GM18861 (cell line): ENCODE measurements at regions not wholly inside any gene's neighbourhood (a gene's known extent, or its start where the extent isn't known, plus 50 kb on each side); places are given as distances from the start of the nearest gene placed in this dataset.
A peak's percentile ranks its signal among the peaks of the same experiment; 100 is the strongest.

ENCODE experiments used
- ATAC-seq: cut with Tn5 transposase; IDR thresholded peaks from one replicate; pipeline ENCODE4 v1.9.1; 2021; ENCODE audit not compliant: unreplicated experiment

- ATAC-seq: no peak
Observed at GRCh38 chr1:34328281-34328799, 151.6 kb downstream of the C1orf94 start.

- no peak for ATAC-seq
Observed at GRCh38 chr1:34330061-34330460, 153.4 kb downstream of the C1orf94 start.

GRCh38 chr1:34331020-34331926 lies 154.6 kb downstream of the C1orf94 start:
- no peak for ATAC-seq

- no peak for ATAC-seq
Observed at GRCh38 chr1:34332996-34333395, 156.3 kb downstream of the C1orf94 start.

GRCh38 chr1:34338871-34339270 lies 162.2 kb downstream of the C1orf94 start:
- ATAC-seq: no peak

GRCh38 chr1:34341896-34342295 lies 165.2 kb downstream of the C1orf94 start:
- ATAC-seq: no peak

- no peak for ATAC-seq
Observed at GRCh38 chr1:34342334-34342733, 165.6 kb downstream of the C1orf94 start.

- ATAC-seq: no peak
Observed at GRCh38 chr1:34346128-34346527, 169.4 kb downstream of the C1orf94 start.

- ATAC-seq: no peak
Observed at GRCh38 chr1:34353409-34353808, 176.7 kb downstream of the C1orf94 start.

GRCh38 chr1:34354367-34354766 lies 177.7 kb downstream of the C1orf94 start:
- no peak for ATAC-seq

- no peak for ATAC-seq
Observed at GRCh38 chr1:34356853-34357252, 180.1 kb downstream of the C1orf94 start.

GRCh38 chr1:34358636-34359035 lies 181.9 kb downstream of the C1orf94 start:
- no peak for ATAC-seq

GRCh38 chr1:34359411-34359810 lies 182.7 kb downstream of the C1orf94 start:
- no peak for ATAC-seq

- peak; percentile 50 for ATAC-seq
Observed at GRCh38 chr1:34360574-34360973, 183.9 kb downstream of the C1orf94 start.

GRCh38 chr1:34361121-34361520 lies 184.4 kb downstream of the C1orf94 start:
- ATAC-seq: no peak

- no peak for ATAC-seq
Observed at GRCh38 chr1:34361781-34362357, 185.2 kb downstream of the C1orf94 start.

- ATAC-seq: no peak
Observed at GRCh38 chr1:34362949-34363348, 186.2 kb downstream of the C1orf94 start.

GRCh38 chr1:34363447-34363846 lies 186.7 kb downstream of the C1orf94 start:
- ATAC-seq: no peak

GRCh38 chr1:34363915-34364314 lies 187.2 kb downstream of the C1orf94 start:
- ATAC-seq: no peak

- no peak for ATAC-seq
Observed at GRCh38 chr1:34364376-34364775, 187.7 kb downstream of the C1orf94 start.

GRCh38 chr1:34365295-34365694 lies 188.6 kb downstream of the C1orf94 start:
- ATAC-seq: no peak
